Kidney epithelial cell (primary cell): ENCODE measurements at regions not wholly inside any gene's neighbourhood (a gene's known extent, or its start where the extent isn't known, plus 50 kb on each side); places are given as distances from the start of the nearest gene placed in this dataset.

Experiments used
- DNase-seq: peaks from one replicate; pipeline ENCODE4 v3.0.0-alpha.2; 2010; ENCODE audit warnings: low read depth
- H3K27me3 ChIP-seq: 2 replicates; pipeline ENCODE4 v1.6.0; 2011; ENCODE audit warnings: low read length; ENCODE audit not compliant: control insufficient read depth, insufficient read depth
- H3K36me3 ChIP-seq: 2 replicates; pipeline ENCODE4 v1.5.1; 2011; ENCODE audit warnings: low read length; ENCODE audit not compliant: control insufficient read depth, insufficient read depth
- H3K4me3 ChIP-seq: 2 replicates; pipeline ENCODE4 v1.5.1; 2011; ENCODE audit warnings: low read depth, mild to moderate bottlenecking, control low read depth, low read length
- CTCF ChIP-seq: IDR thresholded peaks from 2 replicates; pipeline ENCODE4 v1.5.1; 2011; ENCODE audit warnings: mild to moderate bottlenecking, moderate library complexity, low read length, control low read depth, inconsistent platforms; ENCODE audit not compliant: insufficient read depth, poor library complexity, severe bottlenecking

GRCh38 chr21:27068811-27069210 is 101.9 kb upstream of the ADAMTS5 start:
- H3K36me3 ChIP-seq, result no peaks in the 10 kb centered on the region
- no peak for DNase-seq
- no peaks in the 10 kb centered on the region for H3K27me3 ChIP-seq
- no peak overlapping the region for H3K4me3 ChIP-seq
- TF ChIP-seq CTCF, result no peak

DNA sequence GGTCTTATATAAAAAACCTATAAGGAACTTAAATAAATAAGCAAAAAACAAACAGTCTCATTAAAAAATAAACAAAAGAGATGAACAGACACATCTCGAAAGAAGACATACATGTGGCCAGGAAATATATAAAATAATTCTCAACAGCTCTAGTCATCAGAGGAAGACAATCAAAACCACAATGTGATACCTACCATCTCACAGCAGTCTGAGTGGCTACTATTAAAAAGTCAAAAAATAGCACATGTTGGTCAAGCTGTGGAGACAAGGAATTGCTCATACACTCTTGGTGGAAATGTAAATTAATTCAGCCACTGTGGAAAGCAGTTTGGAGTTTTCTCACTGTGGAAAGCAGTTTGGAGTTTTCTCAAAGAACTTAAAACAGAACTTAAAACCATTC is 100.3 kb upstream of the ADAMTS5 start:
- TF ChIP-seq CTCF, result no peak

GRCh38 chr21:27062443-27062842 is 95.6 kb upstream of the ADAMTS5 start:
- no peak for TF ChIP-seq CTCF

More for the DNA sequence above, 100.3 kb upstream of the ADAMTS5 start:
- Histone ChIP-seq H3K27me3 (no peaks in the 10 kb centered on the region), H3K4me3 (no peak overlapping the region), H3K36me3 (no peaks in the 10 kb centered on the region)
- DNase-seq, result no peak

DNA sequence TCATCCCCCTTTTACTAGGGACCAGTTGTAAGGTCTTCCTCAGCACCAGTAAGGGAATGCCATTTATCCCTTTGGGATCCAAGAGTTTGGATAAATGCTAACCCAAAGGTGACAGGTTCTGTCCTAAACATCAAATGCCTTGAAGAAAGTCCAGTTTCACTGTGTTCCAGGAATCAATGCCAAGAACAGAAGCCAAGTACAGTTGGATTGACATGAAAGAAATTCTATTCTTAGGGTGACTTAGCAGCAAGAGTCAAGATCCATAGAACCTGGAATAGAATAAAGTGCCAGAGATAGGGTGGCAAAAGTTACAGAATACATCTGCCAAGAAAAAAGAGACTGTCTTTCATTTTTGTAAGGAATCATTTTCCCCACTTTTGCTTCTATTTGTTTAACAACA is 94.9 kb upstream of the ADAMTS5 start:
- DNase-seq, result no peak
- H3K27me3 ChIP-seq, result no peaks in the 10 kb centered on the region
- no peak for TF ChIP-seq CTCF
- H3K4me3 ChIP-seq, result no peak overlapping the region
- no peaks in the 10 kb centered on the region for H3K36me3 ChIP-seq

More at GRCh38 chr21:27062443-27062842, 95.6 kb upstream of the ADAMTS5 start:
- Histone ChIP-seq H3K4me3 (no peak overlapping the region), H3K36me3 (no peaks in the 10 kb centered on the region), H3K27me3 (no peaks in the 10 kb centered on the region)
- DNase-seq, result no peak

- Histone ChIP-seq H3K36me3 (no peaks in the 10 kb centered on the region), H3K27me3 (no peaks in the 10 kb centered on the region), H3K4me3 (no peak overlapping the region)
- no peak for TF ChIP-seq CTCF
- no peak for DNase-seq
Measured at GRCh38 chr21:27060190-27060589, 93.3 kb upstream of the ADAMTS5 start.
